ENCODE measurements at regions not wholly inside any gene's neighbourhood (a gene's known extent, or its start where the extent isn't known, plus 50 kb on each side); places are given as distances from the start of the nearest gene placed in this dataset.
"Not testable (repeated sequence)": the region's sequence is repeated elsewhere in the genome, so short reads cannot be mapped to it uniquely, and the experiment has no call there.

DNA sequence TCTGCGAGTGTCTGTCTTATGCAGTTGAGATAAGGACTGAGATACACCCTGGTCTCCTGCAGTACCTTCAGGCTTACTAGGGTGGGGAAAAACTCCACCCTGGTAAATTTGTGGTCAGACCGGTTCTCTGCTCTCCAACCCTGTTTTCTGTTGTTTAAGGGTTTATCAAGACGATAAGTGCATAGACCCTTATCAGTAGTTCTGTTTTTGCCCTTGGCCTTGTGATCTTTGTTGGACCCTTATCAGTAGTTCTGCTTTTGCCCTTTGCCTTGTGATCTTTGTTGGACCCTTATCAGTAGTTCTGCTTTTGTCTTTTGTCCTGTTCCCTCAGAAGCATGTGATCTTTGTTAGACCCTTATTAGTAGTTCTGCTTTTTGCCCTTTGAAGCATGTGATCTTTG is 83.3 kb upstream of the MARK1 start:
- TF ChIP-seq EP300 (IDR thresholded peaks at IDR 0.05; ENCODE audit: low read depth); POLR2AphosphoS5 (IDR thresholded peaks at IDR 0.05): not testable (repeated sequence)
- TF ChIP-seq, protein P1, sequence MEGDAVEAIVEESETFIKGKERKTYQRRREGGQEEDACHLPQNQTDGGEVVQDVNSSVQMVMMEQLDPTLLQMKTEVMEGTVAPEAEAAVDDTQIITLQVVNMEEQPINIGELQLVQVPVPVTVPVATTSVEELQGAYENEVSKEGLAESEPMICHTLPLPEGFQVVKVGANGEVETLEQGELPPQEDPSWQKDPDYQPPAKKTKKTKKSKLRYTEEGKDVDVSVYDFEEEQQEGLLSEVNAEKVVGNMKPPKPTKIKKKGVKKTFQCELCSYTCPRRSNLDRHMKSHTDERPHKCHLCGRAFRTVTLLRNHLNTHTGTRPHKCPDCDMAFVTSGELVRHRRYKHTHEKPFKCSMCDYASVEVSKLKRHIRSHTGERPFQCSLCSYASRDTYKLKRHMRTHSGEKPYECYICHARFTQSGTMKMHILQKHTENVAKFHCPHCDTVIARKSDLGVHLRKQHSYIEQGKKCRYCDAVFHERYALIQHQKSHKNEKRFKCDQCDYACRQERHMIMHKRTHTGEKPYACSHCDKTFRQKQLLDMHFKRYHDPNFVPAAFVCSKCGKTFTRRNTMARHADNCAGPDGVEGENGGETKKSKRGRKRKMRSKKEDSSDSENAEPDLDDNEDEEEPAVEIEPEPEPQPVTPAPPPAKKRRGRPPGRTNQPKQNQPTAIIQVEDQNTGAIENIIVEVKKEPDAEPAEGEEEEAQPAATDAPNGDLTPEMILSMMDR (IDR thresholded peaks at IDR 0.05): not testable (repeated sequence)
